GM19463 (cell line): ENCODE measurements at regions not wholly inside any gene's neighbourhood (a gene's known extent, or its start where the extent isn't known, plus 50 kb on each side); places are given as distances from the start of the nearest gene placed in this dataset.
"Not testable (repeated sequence)": the region's sequence is repeated elsewhere in the genome, so short reads cannot be mapped to it uniquely, and the experiment has no call there.

Experiments
- ATAC-seq: cut with Tn5 transposase; IDR thresholded peaks from one replicate; pipeline ENCODE4 v1.9.1; 2021; ENCODE audit warnings: mild to moderate bottlenecking, moderate library complexity; ENCODE audit not compliant: unreplicated experiment

GRCh38 chr2:131584380-131584779, 56.7 kb downstream of the CCDC74A start:
- ATAC-seq: no peak

- no peak for ATAC-seq
Measured at GRCh38 chr2:131584940-131585339, 57.3 kb downstream of the CCDC74A start.

GRCh38 chr2:131588152-131588873, 60.6 kb downstream of the CCDC74A start:
- ATAC-seq: peak; percentile 67

- ATAC-seq: not testable (repeated sequence)
Measured at GRCh38 chr2:131589126-131589525, 61.4 kb downstream of the CCDC74A start.

GRCh38 chr2:131590366-131590765, 62.7 kb downstream of the CCDC74A start:
- no peak for ATAC-seq

- no peak for ATAC-seq
Measured at GRCh38 chr2:131590896-131591295, 63.2 kb downstream of the CCDC74A start.

- not testable (repeated sequence) for ATAC-seq
Measured at GRCh38 chr2:131596561-131596960, 68.9 kb downstream of the CCDC74A start.

- ATAC-seq: not testable (repeated sequence)
Measured at GRCh38 chr2:131602444-131602843, 74.8 kb downstream of the CCDC74A start.

- not testable (repeated sequence) for ATAC-seq
Measured at GRCh38 chr2:131604652-131605051, 77.0 kb downstream of the CCDC74A start.

GRCh38 chr2:131606366-131606765, 78.7 kb downstream of the CCDC74A start:
- not testable (repeated sequence) for ATAC-seq

- ATAC-seq: not testable (repeated sequence)
Measured at GRCh38 chr2:131607056-131607455, 79.4 kb downstream of the CCDC74A start.

GRCh38 chr2:131614539-131614938, 86.9 kb downstream of the CCDC74A start:
- ATAC-seq: not testable (repeated sequence)

GRCh38 chr2:131618320-131618719, 90.6 kb downstream of the CCDC74A start:
- ATAC-seq: not testable (repeated sequence)

GRCh38 chr2:131622874-131623273, 95.2 kb downstream of the CCDC74A start:
- ATAC-seq: not testable (repeated sequence)

GRCh38 chr2:131626011-131626410, 98.3 kb downstream of the CCDC74A start:
- ATAC-seq: not testable (repeated sequence)

GRCh38 chr2:131626565-131626964, 98.9 kb downstream of the CCDC74A start:
- ATAC-seq: not testable (repeated sequence)

- ATAC-seq: not testable (repeated sequence)
Measured at GRCh38 chr2:131627777-131628176, 100.1 kb downstream of the CCDC74A start.

- not testable (repeated sequence) for ATAC-seq
Measured at GRCh38 chr2:131631648-131632047, 104.0 kb downstream of the CCDC74A start.

- ATAC-seq: not testable (repeated sequence)
Measured at GRCh38 chr2:131633405-131633804, 105.7 kb downstream of the CCDC74A start.

GRCh38 chr2:131633827-131634695, 106.4 kb downstream of the CCDC74A start:
- ATAC-seq: not testable (repeated sequence)

GRCh38 chr2:131635611-131636010, 107.9 kb downstream of the CCDC74A start:
- no peak for ATAC-seq
